Uterus (tissue), 2 donors: ENCODE measurements at regions not wholly inside any gene's neighbourhood (a gene's known extent, or its start where the extent isn't known, plus 50 kb on each side); places are given as distances from the start of the nearest gene placed in this dataset.

Experiments
- POLR2A ChIP-seq, 2 donors: fragments of 450-650 bp; IDR thresholded peaks; one replicate each; pipeline ENCODE4 v1.6.1; 2016; ENCODE audit warnings: antibody characterized with exemption in 2 of 2, mild to moderate bottlenecking in 1 of 2, moderate library complexity in 1 of 2
- TF ChIP-seq, protein P1 (sequence below), 4 experiments: fragments of 200-600 bp in 2 of 4; fragments of 450-650 bp in 2 of 4; sonication (generic) in 2 of 4; IDR thresholded peaks; one replicate each; pipeline ENCODE4 v1.5.1; 2016 to 2019; ENCODE audit warnings: antibody characterized with exemption in 4 of 4, mild to moderate bottlenecking in 2 of 4, moderate library complexity in 1 of 4

DNA sequence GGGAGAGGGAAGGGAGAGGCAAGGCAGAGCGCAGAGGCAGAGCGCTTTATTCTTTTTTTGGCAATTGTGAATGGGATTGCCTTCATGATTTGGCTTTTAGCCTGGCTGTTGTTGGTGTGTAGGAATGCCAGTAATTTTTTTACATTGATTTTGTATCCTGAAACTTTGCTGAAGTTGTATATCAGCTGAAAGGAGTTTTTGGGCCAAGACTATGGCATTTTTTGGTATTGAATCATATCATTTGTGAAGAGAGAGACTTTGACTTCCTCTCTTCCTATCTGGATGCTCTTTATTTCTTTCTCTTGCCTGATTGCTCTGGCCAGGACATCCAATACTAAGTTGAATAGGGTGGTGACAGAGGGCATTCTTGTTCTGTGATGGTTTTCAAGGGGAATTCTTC lies 291.3 kb downstream of the REEP3 start:
- TF ChIP-seq, protein P1, sequence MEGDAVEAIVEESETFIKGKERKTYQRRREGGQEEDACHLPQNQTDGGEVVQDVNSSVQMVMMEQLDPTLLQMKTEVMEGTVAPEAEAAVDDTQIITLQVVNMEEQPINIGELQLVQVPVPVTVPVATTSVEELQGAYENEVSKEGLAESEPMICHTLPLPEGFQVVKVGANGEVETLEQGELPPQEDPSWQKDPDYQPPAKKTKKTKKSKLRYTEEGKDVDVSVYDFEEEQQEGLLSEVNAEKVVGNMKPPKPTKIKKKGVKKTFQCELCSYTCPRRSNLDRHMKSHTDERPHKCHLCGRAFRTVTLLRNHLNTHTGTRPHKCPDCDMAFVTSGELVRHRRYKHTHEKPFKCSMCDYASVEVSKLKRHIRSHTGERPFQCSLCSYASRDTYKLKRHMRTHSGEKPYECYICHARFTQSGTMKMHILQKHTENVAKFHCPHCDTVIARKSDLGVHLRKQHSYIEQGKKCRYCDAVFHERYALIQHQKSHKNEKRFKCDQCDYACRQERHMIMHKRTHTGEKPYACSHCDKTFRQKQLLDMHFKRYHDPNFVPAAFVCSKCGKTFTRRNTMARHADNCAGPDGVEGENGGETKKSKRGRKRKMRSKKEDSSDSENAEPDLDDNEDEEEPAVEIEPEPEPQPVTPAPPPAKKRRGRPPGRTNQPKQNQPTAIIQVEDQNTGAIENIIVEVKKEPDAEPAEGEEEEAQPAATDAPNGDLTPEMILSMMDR (IDR thresholded peaks at IDR 0.05): no peak
- no peak for TF ChIP-seq POLR2A (IDR thresholded peaks at IDR 0.05)
